Lower leg skin (tissue), 3 donors: ENCODE measurements at regions not wholly inside any gene's neighbourhood (a gene's known extent, or its start where the extent isn't known, plus 50 kb on each side); places are given as distances from the start of the nearest gene placed in this dataset.

Experiments
- CTCF ChIP-seq, 3 donors: fragments of 450-650 bp; IDR thresholded peaks; one replicate each; pipeline ENCODE4 v1.5.1; 2016; ENCODE audit warnings: antibody characterized with exemption in 3 of 3, mild to moderate bottlenecking in 3 of 3, moderate library complexity in 2 of 3
- POLR2A ChIP-seq, 2 donors: fragments of 450-650 bp; IDR thresholded peaks; one replicate each; pipeline ENCODE4 v1.6.1; 2016 to 2017; ENCODE audit warnings: antibody characterized with exemption in 2 of 2, mild to moderate bottlenecking in 1 of 2, moderate library complexity in 1 of 2

GRCh38 chr2:139374296-139374850, 594.2 kb upstream of the NXPH2 start:
- no peak for TF ChIP-seq CTCF (IDR thresholded peaks at IDR 0.05)
- TF ChIP-seq POLR2A (IDR thresholded peaks at IDR 0.05): no peak
